Endothelial cell (in vitro differentiated cells): ENCODE measurements at regions not wholly inside any gene's neighbourhood (a gene's known extent, or its start where the extent isn't known, plus 50 kb on each side); places are given as distances from the start of the nearest gene placed in this dataset.

ENCODE experiments used
- DNase-seq: peaks from one replicate; pipeline ENCODE4 v3.0.0; 2021; ENCODE audit warnings: low spot score
- H3K27ac Mint-ChIP-seq: one replicate; pipeline ENCODE4 v1.8.0; 2021; ENCODE audit warnings: mixed read lengths, inconsistent platforms; ENCODE audit not compliant: unreplicated experiment
- H3K27me3 Mint-ChIP-seq: one replicate; pipeline ENCODE4 v1.8.0; 2021; ENCODE audit warnings: mild to moderate bottlenecking, moderate library complexity, mixed read lengths, inconsistent platforms; ENCODE audit not compliant: unreplicated experiment
- H3K36me3 Mint-ChIP-seq: one replicate; pipeline ENCODE4 v1.8.0; 2021; ENCODE audit warnings: mild to moderate bottlenecking, low read depth, mixed read lengths, inconsistent platforms; ENCODE audit not compliant: unreplicated experiment
- H3K4me1 Mint-ChIP-seq: one replicate; pipeline ENCODE4 v1.8.0; 2021; ENCODE audit warnings: mild to moderate bottlenecking, mixed read lengths, inconsistent platforms; ENCODE audit not compliant: unreplicated experiment
- H3K4me3 Mint-ChIP-seq: one replicate; pipeline ENCODE4 v1.8.0; 2021; ENCODE audit warnings: mild to moderate bottlenecking, mixed read lengths, inconsistent platforms; ENCODE audit not compliant: unreplicated experiment
- H3K9me3 Mint-ChIP-seq: one replicate; pipeline ENCODE4 v1.8.0; 2021; ENCODE audit warnings: mixed read lengths, inconsistent platforms; ENCODE audit not compliant: unreplicated experiment
- CTCF ChIP-seq: fragments of 200-600 bp; sonication (generic); IDR thresholded peaks from one replicate; pipeline ENCODE4 v1.5.0; 2021; ENCODE audit warnings: antibody characterized with exemption; ENCODE audit not compliant: unreplicated experiment

GRCh38 chr5:163807781-163808180, 302.4 kb downstream of the MAT2B start:
- Mint-ChIP-seq H3K27ac (no peak overlapping the region), H3K27me3 (no peaks in the 10 kb centered on the region), H3K4me3 (no peak overlapping the region), H3K4me1 (no peaks in the 10 kb centered on the region), H3K9me3 (no peaks in the 10 kb centered on the region), H3K36me3 (no peaks in the 10 kb centered on the region)
- DNase-seq, result no peak
- TF ChIP-seq CTCF, result no peak

GRCh38 chr5:163809473-163809872, 304.1 kb downstream of the MAT2B start:
- H3K27me3 Mint-ChIP-seq, result no peaks in the 10 kb centered on the region
- no peak for TF ChIP-seq CTCF
- no peak overlapping the region for H3K27ac Mint-ChIP-seq
- no peak overlapping the region for H3K4me3 Mint-ChIP-seq
- no peak for DNase-seq
- peaks cover 4% of the 10 kb centered on the region for H3K4me1 Mint-ChIP-seq
- H3K36me3 Mint-ChIP-seq, result no peaks in the 10 kb centered on the region
- no peaks in the 10 kb centered on the region for H3K9me3 Mint-ChIP-seq

- no peaks in the 10 kb centered on the region for H3K9me3 Mint-ChIP-seq
- peaks cover 4% of the 10 kb centered on the region for H3K4me1 Mint-ChIP-seq
- H3K27me3 Mint-ChIP-seq, result no peaks in the 10 kb centered on the region
- no peaks in the 10 kb centered on the region for H3K36me3 Mint-ChIP-seq
- no peak for DNase-seq
- H3K4me3 Mint-ChIP-seq, result no peak overlapping the region
- TF ChIP-seq CTCF, result no peak
- H3K27ac Mint-ChIP-seq, result no peak overlapping the region
Observed at GRCh38 chr5:163813900-163814299, 308.5 kb downstream of the MAT2B start.

- no peak overlapping the region for H3K27ac Mint-ChIP-seq
- DNase-seq, result no peak
- no peaks in the 10 kb centered on the region for H3K9me3 Mint-ChIP-seq
- peaks cover 4% of the 10 kb centered on the region for H3K4me1 Mint-ChIP-seq
- H3K4me3 Mint-ChIP-seq, result no peak overlapping the region
- no peak for TF ChIP-seq CTCF
- H3K27me3 Mint-ChIP-seq, result no peaks in the 10 kb centered on the region
- no peaks in the 10 kb centered on the region for H3K36me3 Mint-ChIP-seq
Observed at GRCh38 chr5:163815240-163815791, 309.9 kb downstream of the MAT2B start.

- no peak for DNase-seq
- no peaks in the 10 kb centered on the region for H3K4me1 Mint-ChIP-seq
- H3K27ac Mint-ChIP-seq, result no peak overlapping the region
- H3K4me3 Mint-ChIP-seq, result no peak overlapping the region
- no peak for TF ChIP-seq CTCF
- H3K9me3 Mint-ChIP-seq, result no peaks in the 10 kb centered on the region
- H3K27me3 Mint-ChIP-seq, result no peaks in the 10 kb centered on the region
- no peaks in the 10 kb centered on the region for H3K36me3 Mint-ChIP-seq
Observed at GRCh38 chr5:163821142-163821541, 315.7 kb downstream of the MAT2B start.
